ENCODE measurements at regions not wholly inside any gene's neighbourhood (a gene's known extent, or its start where the extent isn't known, plus 50 kb on each side); places are given as distances from the start of the nearest gene placed in this dataset.

GRCh38 chr1:193333166-193333565 is 146.8 kb upstream of the B3GALT2 start:
- no peak for TF ChIP-seq CTCF (IDR thresholded peaks at IDR 0.05; ENCODE audit: control insufficient read depth, insufficient read depth, low read depth, low read length, missing control alignments)
- DNase-seq (ENCODE audit: low read depth) = no peak
- H3K4me3 ChIP-seq (ENCODE audit: control insufficient read depth, low read depth, low read length) = no peak overlapping the region

GRCh38 chr1:193326296-193326695 is 139.9 kb upstream of the B3GALT2 start:
- DNase-seq (ENCODE audit: low read depth) = no peak
- TF ChIP-seq CTCF (IDR thresholded peaks at IDR 0.05; ENCODE audit: control insufficient read depth, insufficient read depth, low read depth, low read length, missing control alignments) = no peak
- H3K4me3 ChIP-seq (ENCODE audit: control insufficient read depth, low read depth, low read length) = no peak overlapping the region

GRCh38 chr1:193325771-193326170 is 139.4 kb upstream of the B3GALT2 start:
- no peak for DNase-seq (ENCODE audit: low read depth)
- TF ChIP-seq CTCF (IDR thresholded peaks at IDR 0.05; ENCODE audit: control insufficient read depth, insufficient read depth, low read depth, low read length, missing control alignments) = no peak
- no peak overlapping the region for H3K4me3 ChIP-seq (ENCODE audit: control insufficient read depth, low read depth, low read length)

- no peak for DNase-seq (ENCODE audit: low read depth)
- TF ChIP-seq CTCF (IDR thresholded peaks at IDR 0.05; ENCODE audit: control insufficient read depth, insufficient read depth, low read depth, low read length, missing control alignments) = no peak
- no peak overlapping the region for H3K4me3 ChIP-seq (ENCODE audit: control insufficient read depth, low read depth, low read length)
Measured at GRCh38 chr1:193325042-193325441, 138.6 kb upstream of the B3GALT2 start.

- no peak for TF ChIP-seq CTCF (IDR thresholded peaks at IDR 0.05; ENCODE audit: control insufficient read depth, insufficient read depth, low read depth, low read length, missing control alignments)
- no peak for DNase-seq (ENCODE audit: low read depth)
- H3K4me3 ChIP-seq (ENCODE audit: control insufficient read depth, low read depth, low read length) = no peak overlapping the region
Measured at GRCh38 chr1:193322211-193322610, 135.8 kb upstream of the B3GALT2 start.

GRCh38 chr1:193321242-193321840 is 134.9 kb upstream of the B3GALT2 start:
- no peak overlapping the region for H3K4me3 ChIP-seq (ENCODE audit: control insufficient read depth, low read depth, low read length)
- DNase-seq (ENCODE audit: low read depth) = no peak
- no peak for TF ChIP-seq CTCF (IDR thresholded peaks at IDR 0.05; ENCODE audit: control insufficient read depth, insufficient read depth, low read depth, low read length, missing control alignments)

- no peak overlapping the region for H3K4me3 ChIP-seq (ENCODE audit: control insufficient read depth, low read depth, low read length)
- TF ChIP-seq CTCF (IDR thresholded peaks at IDR 0.05; ENCODE audit: control insufficient read depth, insufficient read depth, low read depth, low read length, missing control alignments) = no peak
- no peak for DNase-seq (ENCODE audit: low read depth)
Measured at GRCh38 chr1:193320270-193320669, 133.9 kb upstream of the B3GALT2 start.

Measured in AG09309 (cell line).